Kidney tubule cell (primary cell): ENCODE measurements at regions not wholly inside any gene's neighbourhood (a gene's known extent, or its start where the extent isn't known, plus 50 kb on each side); places are given as distances from the start of the nearest gene placed in this dataset.

Experiments used
- DNase-seq: peaks from one replicate; pipeline ENCODE4 v3.0.0-alpha.2; 2018; ENCODE audit warnings: low spot score

DNA sequence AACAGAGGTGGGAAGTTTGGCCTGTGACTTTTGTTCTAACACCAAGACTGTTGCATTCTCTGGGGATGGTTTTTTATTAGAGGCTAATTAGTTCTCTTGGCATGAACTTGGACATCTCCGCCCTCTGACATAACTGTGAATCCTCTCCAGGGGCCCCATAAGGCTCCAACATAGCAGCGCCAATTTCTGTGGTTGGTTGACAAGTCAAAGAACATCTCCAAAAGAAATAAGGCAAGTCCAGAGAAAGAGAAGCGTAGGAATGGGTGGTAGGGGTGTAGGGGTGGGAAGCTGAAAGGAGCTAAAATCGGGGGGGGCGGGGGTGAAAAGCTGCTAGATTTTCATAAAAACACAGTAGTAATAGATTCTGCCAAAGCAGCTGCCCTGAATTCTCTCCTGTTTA lies 81.0 kb upstream of the DAB2 start:
- no peak for DNase-seq

DNA sequence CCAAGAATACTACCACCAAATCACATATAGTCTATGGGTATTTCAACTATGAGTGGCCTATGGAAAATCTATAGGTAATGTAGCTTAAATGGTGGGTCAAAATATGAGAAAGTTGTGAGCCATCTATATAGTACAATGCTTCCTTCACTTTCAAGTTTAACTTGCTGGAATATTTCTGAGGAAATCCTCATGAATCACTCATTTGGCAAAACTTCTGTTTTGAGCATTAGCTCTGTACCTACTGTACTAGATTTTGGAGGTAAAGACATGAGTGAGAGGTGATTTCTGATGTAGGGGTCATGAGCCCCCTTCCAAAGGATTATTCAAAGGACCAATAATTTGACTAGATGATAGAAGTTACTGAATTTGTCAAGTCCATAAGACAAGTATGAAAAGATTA lies 80.6 kb upstream of the DAB2 start:
- DNase-seq = no peak

DNA sequence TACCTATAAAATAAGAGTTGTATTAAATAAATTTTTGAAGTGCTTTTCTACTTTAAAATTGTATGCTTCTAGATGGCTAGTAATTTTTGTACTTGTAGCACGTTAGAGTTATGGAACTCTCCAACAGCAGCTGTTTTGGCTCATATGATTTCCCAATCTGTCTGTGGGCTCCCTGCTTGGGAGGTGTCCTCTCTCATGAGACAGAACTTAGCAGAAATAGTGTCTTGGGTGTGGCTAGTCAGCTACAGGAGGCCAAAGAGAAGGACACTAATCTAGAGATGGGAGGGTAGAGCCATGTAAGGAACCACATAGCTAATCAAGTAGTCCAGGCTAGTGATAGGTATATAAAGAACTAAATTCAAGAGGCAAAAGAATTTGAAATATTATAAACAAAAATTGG lies 78.4 kb upstream of the DAB2 start:
- no peak for DNase-seq

DNA sequence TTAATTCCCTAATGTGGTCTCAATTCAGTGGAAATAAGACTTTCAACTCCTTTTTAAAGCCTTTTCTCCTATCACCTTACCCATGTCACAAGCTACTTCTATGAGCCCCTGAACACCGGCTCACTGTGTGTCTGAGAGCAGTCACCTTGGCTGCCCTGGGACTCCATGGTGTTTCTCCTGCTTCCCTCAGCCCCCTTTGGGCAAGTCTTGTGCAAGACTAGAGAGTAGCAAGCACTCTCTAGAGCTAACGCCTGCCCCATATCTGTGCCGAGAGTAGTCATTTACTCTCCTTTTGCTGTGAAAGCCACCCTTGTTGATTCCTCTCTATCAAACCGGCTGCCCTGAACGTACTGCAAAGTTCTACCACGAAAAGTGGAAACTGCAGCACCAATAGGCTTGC lies 77.9 kb upstream of the DAB2 start:
- no peak for DNase-seq

DNA sequence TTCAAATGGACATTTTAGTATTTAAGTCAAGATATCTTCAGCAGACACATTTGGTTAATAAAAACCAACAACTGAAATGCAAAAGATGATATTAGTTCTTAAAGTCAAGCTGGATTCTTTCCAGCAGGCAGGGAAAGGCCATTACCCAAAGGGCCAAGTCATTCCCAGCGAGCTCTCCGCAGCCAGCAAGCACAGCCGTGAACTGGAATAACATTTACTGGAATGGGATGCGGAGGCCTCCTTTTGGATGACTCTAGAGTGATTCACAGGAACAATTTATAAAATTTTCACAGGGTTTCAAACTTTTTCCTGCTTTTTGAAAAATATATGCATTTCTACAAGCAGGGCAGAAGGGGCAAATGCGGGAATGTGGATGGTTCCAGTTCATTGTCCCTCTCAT lies 76.6 kb upstream of the DAB2 start:
- peak; percentile 89 for DNase-seq

DNA sequence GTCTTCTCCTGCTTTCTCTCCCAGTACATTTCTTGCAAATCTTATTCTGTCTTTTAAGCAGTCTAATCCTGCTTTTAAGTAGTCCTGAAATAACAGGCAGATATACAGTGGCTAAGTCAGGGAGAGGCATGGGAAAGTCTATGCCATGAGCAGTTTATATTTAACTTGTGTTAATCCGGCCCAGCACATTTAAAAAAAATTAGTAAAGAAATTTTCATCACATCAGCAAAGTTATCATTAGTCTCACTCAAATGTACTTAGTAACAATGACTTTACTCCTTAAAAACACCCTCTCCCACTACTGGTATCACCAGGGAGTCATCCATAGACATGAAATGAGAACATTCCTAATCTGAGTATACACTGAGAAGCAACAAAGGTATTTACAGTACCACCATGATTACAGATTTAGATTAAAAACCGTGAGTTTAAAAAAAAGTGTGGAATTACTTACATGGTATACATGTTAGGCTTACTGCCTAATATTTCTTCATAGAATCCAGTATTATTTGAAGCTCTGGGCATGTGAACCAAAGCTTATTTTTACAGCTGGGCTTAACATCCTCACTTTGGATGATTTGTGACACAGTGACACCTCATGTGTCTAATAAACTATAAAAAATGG lies 75.9 kb upstream of the DAB2 start:
- DNase-seq = peak; percentile 47

DNA sequence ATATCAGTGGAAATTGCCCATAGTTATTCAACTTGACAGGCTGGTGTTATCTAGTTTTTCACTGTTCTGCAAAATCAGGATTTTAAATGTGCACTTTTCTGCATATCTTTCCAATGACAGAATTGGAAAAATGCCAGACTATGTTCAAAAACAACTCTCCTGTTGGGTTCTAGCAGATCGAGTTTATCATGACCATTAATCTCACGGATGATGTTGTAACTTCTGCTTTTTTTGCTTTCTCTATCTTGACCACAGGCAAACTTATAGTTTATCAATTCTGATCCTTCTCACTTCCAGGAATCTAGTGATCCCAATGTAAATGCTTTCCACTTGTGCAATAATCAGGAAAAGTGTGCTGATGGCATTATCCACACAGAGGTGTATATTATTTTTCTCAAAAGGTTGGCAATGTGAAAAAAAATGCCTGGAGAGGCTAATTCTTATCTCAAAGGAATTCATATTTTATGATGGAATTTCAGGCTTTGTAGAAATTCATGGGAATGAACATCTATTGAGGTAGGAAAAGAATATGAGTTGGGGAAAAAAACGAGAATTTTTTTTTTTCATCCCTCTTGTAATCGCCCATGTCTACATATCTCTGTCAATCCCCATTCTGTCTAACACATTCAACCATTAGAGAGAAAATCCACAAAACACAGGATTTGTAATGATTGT lies 73.6 kb upstream of the DAB2 start:
- peak; percentile 44 for DNase-seq

DNA sequence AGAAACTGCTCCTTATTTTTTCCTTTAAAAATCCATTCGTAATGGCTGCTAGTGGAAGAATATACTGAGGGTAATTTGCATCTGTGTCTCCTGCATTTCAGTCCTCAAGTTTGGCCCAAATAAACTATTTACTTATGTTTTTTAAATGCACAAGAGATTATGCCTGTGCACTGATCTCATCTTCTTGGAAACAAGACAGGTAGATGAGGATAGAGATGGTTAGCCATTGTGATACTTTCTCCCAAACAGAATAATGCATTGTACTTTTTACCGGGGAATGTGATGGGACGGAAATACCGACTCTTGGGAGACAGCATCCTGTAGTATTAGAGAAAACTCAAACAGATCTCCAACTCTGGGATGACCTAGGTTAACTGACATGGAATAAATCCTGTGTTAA lies 72.5 kb upstream of the DAB2 start:
- DNase-seq = no peak

DNA sequence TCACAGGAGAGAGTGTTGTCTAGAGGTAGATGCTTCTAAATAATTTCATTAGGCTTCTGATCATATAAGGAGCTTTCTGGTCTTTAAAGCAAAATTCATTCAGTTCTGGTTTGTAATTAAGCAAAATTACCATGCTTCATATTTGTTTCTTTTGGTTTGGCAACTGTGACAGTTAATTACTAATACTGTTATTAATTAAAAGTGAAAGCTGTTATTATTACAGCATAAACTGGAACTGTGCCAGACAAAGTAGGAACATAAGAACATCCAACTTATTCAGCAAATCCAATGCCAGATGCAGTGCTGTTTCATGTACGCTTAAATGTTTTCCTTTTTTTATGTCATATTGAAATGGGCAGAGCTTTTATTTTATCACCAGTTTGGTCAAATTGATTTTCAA lies 70.4 kb upstream of the DAB2 start:
- DNase-seq = no peak

DNA sequence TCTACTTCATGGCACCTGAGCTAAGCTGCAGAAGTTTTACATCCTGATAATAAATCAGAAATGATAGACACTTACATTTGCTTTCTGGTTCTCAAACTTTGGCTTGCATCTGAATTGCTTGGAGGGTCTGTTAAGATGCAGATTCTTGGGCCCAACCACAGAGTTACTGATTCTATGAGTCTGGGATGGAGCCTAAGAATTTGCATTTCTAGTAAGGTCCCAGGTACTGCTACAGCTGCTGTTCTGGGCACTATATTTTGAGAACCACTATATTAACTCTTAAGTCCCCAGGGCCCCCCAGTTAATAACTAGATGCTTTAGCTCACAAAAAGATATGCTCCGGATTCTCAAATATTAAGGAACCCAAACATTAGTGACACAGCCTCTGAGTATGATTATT lies 69.8 kb upstream of the DAB2 start:
- no peak for DNase-seq

DNA sequence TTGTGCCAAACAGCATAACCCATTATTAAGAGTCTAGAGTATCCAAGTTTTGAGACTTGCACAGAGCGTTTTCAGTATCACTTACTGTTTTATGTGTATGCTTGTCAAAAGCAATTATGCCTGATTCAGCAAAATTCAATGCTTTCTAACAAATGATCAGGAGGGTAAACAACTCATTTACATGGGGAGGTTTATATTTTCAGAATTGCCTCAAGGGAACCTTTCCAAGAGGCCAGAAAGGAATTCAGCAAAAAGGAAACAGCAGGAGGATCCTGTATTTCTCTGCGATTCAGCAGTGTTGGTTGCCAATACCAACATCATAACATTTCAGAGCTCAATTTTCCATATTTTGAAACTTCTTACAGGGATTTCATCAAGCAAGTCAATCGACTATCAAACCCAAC lies 69.3 kb upstream of the DAB2 start:
- no peak for DNase-seq

DNA sequence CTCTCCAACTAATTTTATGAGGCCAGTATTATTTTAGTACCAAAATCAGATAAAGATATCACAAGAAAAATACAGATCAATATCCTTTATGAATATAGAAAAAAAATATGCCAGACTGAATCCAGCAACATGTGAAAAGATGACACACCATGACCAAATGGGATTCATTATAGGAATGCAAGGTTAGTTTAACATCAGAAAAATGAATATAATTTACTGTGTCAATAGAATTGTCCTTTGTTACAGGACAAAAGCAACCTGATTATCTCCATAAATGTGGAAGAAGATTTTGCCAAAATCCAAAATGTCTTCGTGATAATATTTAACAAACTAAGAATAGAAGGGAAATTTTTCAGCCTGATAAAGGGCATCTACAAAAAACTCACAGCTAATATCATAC lies 66.4 kb upstream of the DAB2 start:
- DNase-seq = no peak

DNA sequence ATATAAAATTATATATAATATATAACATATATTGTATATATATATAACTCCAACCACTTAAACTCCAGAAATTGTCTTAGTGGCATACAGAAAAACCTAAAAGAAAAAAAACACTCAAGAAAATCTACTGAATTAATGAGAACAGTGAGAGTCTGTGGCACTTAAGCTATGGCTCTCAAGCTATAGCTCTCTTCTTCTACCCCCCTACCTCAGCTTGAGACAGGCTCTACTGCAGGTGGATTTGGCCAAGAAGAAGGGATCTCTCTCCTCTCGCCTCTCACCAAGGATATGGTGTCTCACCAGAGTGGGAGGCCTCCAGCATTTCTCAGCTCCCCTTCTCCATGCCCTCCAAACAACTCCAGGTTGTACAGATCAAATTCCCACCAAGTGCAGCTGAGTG lies 64.5 kb upstream of the DAB2 start:
- DNase-seq = no peak

DNA sequence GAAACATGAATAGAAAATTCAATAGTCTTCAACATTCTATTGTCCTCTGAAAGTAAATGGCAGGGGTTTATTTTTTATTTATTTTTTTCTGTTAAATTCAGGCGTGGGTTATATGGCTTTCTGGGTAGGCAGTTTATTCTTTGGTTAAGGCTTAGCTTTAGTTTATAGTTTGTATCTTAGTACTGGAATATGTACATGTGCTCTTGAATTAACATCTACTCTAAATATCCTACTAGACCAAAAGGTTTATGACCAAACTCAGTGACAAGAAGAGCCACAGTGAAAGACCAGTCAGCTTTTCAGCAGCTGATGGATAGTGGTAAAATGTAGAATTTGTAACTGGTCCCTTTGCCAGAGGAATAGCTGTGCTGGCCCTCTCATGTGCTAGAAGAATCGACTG lies 62.0 kb upstream of the DAB2 start:
- DNase-seq = no peak

DNA sequence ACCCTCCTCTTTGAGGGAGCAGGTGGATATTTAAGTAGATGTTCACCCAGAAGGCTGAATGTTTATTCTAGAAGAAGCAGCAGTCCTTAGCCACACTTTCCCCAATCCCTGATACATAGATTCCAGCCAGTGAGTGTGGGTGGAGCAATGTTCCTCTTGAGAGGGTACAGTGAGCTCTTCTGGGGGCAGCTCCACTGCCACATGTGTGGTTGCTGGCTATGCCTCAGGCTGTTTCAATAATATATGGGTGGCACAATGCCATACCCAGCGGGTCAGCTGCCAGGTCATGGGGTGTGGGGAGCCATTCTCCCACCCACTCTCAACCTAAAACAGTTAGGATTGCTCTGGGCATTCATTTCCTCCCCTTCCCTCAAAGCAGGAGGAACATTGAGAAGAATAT lies 61.6 kb upstream of the DAB2 start:
- DNase-seq = no peak

DNA sequence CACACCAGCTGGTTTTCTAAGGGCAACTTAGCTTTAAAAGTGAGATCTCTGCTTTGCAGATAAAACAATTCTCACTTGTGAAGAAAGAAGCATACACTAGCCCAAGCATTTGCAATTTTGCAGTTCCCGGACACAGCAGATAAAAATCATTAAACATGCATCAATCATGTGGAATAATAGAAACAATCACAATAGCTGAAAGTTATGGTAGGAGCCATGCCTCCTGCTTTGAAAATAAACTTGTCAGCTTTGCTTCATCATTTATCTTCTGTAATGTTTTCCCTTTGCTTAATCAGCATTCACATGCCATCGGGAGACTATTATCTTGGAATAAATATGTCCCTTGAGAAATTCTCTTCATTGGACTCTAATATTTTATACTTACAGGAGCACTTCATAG lies 60.3 kb upstream of the DAB2 start:
- no peak for DNase-seq

DNA sequence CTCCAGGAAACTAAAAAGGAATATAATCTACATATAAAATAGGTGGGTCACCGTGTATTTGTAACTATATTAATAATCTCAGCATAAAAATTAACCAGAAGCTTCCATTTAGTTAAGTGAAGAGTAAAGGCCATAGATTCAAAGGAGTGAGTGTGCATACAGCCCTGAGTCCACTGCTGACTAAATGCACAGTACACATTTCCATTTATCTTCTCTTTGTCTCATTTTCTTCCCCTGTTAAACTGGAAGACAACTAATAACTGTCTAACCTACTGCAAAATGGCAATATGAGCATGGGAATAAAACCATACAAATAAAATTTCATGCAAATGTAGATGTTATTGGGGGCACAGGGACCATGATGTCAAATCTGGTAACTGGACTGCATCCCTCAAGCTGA lies 59.9 kb upstream of the DAB2 start:
- DNase-seq = no peak

DNA sequence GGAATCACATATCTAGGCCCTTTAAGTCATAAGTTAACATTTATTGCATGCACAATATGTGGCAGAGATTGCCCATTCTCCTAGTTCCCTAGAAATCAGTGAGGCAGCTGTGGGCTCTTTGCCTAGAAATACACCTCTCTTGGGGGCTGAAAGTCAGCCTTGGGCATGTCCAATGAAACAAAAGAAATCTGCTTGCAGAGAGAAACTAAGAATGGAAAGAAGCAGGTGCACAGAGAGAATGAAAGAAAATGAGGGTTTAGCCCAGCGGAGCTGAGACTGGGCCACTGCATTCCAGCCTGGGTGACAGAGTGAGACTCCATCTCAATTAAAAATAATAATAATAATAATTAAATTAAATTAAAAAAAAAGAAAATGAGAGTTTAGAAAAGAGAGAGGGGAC lies 57.3 kb upstream of the DAB2 start:
- DNase-seq = no peak

DNA sequence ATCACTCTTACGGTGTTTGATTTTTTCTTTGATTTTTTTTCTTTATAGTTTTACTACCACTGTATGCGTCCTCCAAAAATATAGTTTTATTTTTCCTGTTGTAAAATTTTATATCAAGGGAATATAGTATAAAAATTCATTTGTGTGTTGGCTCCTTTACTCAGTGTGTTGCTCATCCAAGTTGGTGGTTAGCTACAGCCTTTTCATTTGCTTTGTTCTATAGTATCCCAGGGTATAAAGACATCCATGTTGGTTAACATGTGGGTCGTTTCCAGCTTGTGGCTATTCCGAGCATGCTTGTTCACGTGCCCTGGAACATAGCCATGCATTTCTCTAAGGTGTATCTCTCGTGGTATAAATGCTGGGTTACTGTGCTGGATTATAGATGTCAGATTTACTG lies 54.8 kb upstream of the DAB2 start:
- no peak for DNase-seq

DNA sequence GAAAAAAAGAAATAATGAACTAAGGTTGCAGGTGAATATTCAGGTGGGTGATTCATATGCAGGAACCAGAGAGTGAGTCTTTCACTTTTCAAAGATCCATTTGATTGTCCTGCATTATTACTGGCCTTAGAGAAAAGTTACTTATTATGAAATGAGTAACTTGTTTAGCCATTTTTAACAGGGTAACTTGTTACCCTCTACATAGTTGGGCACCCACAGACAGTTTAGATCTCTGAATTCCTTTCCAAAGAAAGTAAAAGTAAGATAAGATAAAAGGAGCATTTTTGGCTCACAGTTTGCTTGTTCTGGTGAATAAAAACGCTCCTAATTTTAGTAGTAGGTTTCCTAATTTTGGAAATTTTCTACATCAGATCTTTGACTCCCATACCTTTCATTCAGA lies 54.1 kb upstream of the DAB2 start:
- peak; percentile 68 for DNase-seq

DNA sequence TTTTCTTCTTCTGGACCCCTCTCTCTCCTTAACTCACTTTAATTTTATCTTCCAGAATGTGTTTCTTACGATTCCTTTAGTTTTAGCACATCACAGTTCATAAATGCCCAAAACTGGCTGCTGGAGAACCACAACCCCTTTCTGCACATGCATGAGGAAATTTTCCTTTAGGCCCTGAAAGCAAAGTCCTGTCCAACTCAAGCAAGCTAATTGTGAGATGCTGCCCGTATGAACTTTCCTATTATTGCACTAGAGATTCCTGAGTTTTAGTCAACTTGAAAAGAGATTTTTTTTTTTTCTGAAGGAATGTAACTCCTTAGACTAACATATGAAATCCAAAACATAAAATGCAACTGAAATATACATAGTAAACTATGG lies 52.1 kb upstream of the DAB2 start:
- DNase-seq = no peak

DNA sequence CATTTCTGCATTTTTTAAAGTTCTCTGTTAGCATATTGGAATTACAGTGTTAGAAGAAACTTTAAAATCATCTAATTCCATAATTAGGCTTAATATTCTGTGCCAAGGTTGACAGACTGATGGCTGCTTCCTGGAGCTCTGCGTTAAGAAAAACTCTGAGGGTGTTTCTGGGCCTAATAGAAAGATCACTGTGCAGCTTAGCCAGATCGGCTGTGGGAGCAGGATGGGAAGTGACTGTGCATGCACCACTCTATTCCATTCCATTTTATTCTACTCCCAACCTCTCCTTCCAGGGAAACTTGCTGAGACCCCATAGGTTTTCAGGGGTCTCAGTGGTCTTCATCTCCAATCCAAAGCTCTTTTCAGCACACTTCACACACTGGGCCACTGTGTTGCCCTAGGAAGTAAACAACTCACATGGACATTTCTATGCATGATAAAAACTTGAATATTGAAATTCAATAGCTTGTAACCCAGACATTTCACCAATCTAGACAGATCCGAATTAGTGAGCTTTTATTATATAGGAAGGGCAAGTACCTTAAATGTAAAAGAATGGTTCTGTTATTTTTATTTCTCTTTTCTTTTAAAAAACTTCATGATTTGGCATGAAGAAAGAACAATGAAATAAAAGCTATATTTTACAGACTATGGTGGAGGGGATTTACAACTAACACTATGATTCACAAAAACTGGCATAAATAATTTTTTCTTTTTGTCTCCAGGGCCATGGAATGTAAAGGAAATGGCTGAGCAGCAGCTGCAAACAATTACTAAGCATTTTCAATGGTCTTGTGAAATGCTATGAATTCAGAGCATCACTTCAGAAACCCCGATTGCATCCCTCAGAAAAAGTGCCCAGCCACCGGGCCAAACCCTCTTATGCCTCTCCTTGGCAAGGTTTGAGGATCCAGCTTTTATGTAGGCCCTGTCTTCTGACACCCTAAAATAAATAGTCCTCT lies 51.4 kb upstream of the DAB2 start:
- DNase-seq = no peak

DNA sequence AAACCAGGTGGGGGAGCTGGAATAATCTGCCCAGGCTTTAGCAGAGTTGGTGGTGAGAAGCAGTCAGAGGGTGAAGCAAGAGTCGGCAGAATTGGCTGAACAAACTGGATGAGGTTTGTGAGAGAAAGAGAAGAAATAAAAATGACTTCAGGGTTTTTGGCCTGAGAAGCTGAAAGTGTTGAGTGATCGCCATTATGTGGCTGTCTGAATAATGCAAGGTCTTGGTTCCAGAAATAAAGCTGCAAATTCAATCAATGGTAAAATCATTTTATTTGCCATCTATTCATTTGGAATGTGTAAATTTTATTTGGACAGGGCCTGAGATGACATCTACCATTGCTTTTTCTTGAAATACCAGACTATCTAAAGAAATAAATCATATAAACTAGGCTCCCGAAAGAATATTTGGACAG lies 50.4 kb upstream of the DAB2 start:
- no peak for DNase-seq
